ENCODE measurements at regions not wholly inside any gene's neighbourhood (a gene's known extent, or its start where the extent isn't known, plus 50 kb on each side); places are given as distances from the start of the nearest gene placed in this dataset.

DNA sequence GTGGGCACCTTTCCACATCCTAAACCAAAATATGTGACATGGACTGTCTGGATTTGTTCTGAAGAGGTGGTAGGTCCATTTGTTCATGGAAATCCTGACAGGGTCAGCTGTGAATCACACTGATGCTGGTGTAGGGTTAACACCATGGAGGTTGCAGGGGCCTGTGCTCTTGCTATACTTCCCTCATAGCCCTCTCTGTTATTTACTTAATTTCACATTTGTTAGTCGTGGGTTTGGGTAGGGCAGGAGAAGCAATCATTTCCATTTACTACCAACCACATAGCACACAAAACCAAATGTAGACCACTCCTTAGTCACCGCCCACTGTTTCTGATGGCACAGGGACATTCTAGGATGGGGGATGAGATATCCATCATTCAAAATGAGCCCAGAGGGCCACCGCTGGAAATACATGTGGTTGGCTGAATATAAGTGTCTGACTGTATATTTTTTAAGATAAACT, 61.8 kb upstream of the POU2F1 start:
- Histone ChIP-seq H4K20me1 (ENCODE audit: low read depth) (no peaks in the 10 kb centered on the region), H3K79me2 (ENCODE audit: low read depth) (no peaks in the 10 kb centered on the region), H3K4me2 (no peak overlapping the region), H2AFZ (replicated peaks) (no peak overlapping the region), H3K9ac (no peak overlapping the region), H3F3A (ENCODE audit: low read depth) (no peaks in the 10 kb centered on the region), H3K9me3 (ENCODE audit: low read depth) (no peaks in the 10 kb centered on the region), H3K4me1 (peaks cover 24% of the 10 kb centered on the region), H3K27ac (no peak overlapping the region), H3K27me3 (no peaks in the 10 kb centered on the region), H3K36me3 (no peaks in the 10 kb centered on the region), H3K4me3 (no peak overlapping the region)
- no peak overlapping the region for H3K27ac Mint-ChIP-seq
- peaks cover 3% of the 10 kb centered on the region for H3K9me3 Mint-ChIP-seq
- TF ChIP-seq EZH2phosphoT487 (IDR thresholded peaks at IDR 0.05) (no peak), EZH2 (IDR thresholded peaks at IDR 0.05) (no peak)
- TF ChIP-seq, protein P1, sequence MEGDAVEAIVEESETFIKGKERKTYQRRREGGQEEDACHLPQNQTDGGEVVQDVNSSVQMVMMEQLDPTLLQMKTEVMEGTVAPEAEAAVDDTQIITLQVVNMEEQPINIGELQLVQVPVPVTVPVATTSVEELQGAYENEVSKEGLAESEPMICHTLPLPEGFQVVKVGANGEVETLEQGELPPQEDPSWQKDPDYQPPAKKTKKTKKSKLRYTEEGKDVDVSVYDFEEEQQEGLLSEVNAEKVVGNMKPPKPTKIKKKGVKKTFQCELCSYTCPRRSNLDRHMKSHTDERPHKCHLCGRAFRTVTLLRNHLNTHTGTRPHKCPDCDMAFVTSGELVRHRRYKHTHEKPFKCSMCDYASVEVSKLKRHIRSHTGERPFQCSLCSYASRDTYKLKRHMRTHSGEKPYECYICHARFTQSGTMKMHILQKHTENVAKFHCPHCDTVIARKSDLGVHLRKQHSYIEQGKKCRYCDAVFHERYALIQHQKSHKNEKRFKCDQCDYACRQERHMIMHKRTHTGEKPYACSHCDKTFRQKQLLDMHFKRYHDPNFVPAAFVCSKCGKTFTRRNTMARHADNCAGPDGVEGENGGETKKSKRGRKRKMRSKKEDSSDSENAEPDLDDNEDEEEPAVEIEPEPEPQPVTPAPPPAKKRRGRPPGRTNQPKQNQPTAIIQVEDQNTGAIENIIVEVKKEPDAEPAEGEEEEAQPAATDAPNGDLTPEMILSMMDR (IDR thresholded peaks at IDR 0.05), result no peak
- peaks cover 36% of the 10 kb centered on the region for H3K36me3 Mint-ChIP-seq
- H3K27me3 Mint-ChIP-seq (ENCODE audit: insufficient read depth, low read depth), result no peaks in the 10 kb centered on the region
- H3K4me3 Mint-ChIP-seq, result no peak overlapping the region
- H3K4me1 Mint-ChIP-seq, result peaks cover 29% of the 10 kb centered on the region
- DNase-seq (ENCODE audit: low spot score), result no peak

DNA sequence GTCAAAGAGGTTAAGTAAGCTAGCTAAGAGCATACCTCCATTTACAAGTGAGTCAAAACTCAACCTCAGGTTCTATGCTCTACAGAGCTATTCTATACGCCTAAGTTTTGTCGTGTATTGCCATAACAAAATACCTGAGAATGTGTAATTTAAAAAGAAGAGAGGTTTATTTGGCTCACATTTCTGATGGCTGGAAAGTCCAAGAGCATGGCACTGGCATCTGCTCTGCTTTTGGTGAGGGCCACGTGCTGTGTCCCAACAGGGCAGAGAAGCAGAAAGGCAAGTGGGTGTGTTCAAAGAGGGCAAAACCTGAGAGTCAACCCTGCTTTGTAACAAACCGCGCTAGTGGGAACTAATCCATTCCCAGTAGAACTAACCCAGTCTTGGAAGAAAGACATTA, 60.9 kb upstream of the POU2F1 start:
- H3K36me3 ChIP-seq, result no peaks in the 10 kb centered on the region
- H3K27me3 ChIP-seq, result no peaks in the 10 kb centered on the region
- peaks cover 31% of the 10 kb centered on the region for H3K36me3 Mint-ChIP-seq
- no peaks in the 10 kb centered on the region for H4K20me1 ChIP-seq (ENCODE audit: low read depth)
- no peaks in the 10 kb centered on the region for H3K9me3 ChIP-seq (ENCODE audit: low read depth)
- TF ChIP-seq EZH2 (IDR thresholded peaks at IDR 0.05), result no peak
- no peak for TF ChIP-seq EZH2phosphoT487 (IDR thresholded peaks at IDR 0.05)
- TF ChIP-seq, protein P1 (IDR thresholded peaks at IDR 0.05), result no peak
- H3F3A ChIP-seq (ENCODE audit: low read depth), result no peaks in the 10 kb centered on the region
- H3K9ac ChIP-seq, result no peak overlapping the region
- no peak overlapping the region for H2AFZ ChIP-seq (replicated peaks)
- no peak overlapping the region for H3K27ac ChIP-seq
- H3K4me3 Mint-ChIP-seq, result no peak overlapping the region
- no peak overlapping the region for H3K4me3 ChIP-seq
- peaks cover 39% of the 10 kb centered on the region for H3K4me1 Mint-ChIP-seq
- no peak overlapping the region for H3K4me2 ChIP-seq
- no peaks in the 10 kb centered on the region for H3K27me3 Mint-ChIP-seq (ENCODE audit: insufficient read depth, low read depth)
- no peak overlapping the region for H3K27ac Mint-ChIP-seq
- DNase-seq (ENCODE audit: low spot score), result no peak
- peaks cover 28% of the 10 kb centered on the region for H3K4me1 ChIP-seq
- peaks cover 3% of the 10 kb centered on the region for H3K9me3 Mint-ChIP-seq
- peaks cover 1% of the 10 kb centered on the region for H3K79me2 ChIP-seq (ENCODE audit: low read depth)

DNA sequence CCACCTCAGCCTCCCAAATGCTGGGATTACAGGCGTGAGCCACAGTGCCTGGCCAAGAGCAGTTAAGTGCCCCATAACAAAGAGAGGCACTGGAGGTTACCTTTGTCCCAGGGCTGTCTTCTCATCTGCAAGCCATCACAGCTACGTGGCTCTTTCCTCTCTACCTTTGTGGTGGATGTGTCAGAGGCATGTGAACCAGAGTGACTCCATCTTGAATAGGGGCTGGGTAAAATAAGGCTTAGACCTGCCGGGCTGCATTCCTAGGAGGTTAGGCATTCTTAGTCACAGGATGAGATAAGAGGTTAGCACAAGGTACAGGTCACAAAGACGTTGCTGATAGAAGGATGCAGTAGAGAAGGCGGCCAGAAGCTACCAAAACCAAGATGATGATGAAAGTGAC, 59.4 kb upstream of the POU2F1 start:
- no peaks in the 10 kb centered on the region for H3K27me3 Mint-ChIP-seq (ENCODE audit: insufficient read depth, low read depth)
- H3K79me2 ChIP-seq (ENCODE audit: low read depth), result peaks cover 6% of the 10 kb centered on the region
- no peak overlapping the region for H3K27ac ChIP-seq
- H3K4me2 ChIP-seq, result no peak overlapping the region
- H3K27me3 ChIP-seq, result no peaks in the 10 kb centered on the region
- H3K9ac ChIP-seq, result no peak overlapping the region
- H3K36me3 Mint-ChIP-seq, result peaks cover 29% of the 10 kb centered on the region
- peaks cover 41% of the 10 kb centered on the region for H3K4me1 ChIP-seq
- DNase-seq (ENCODE audit: low spot score), result no peak
- H3K36me3 ChIP-seq, result no peaks in the 10 kb centered on the region
- H3F3A ChIP-seq (ENCODE audit: low read depth), result peaks cover 7% of the 10 kb centered on the region
- H2AFZ ChIP-seq (replicated peaks), result no peak overlapping the region
- peaks cover 3% of the 10 kb centered on the region for H3K9me3 Mint-ChIP-seq
- no peak overlapping the region for H3K4me3 Mint-ChIP-seq
- H3K4me3 ChIP-seq, result no peak overlapping the region
- H4K20me1 ChIP-seq (ENCODE audit: low read depth), result no peaks in the 10 kb centered on the region
- H3K4me1 Mint-ChIP-seq, result peaks cover 51% of the 10 kb centered on the region
- no peaks in the 10 kb centered on the region for H3K9me3 ChIP-seq (ENCODE audit: low read depth)
- no peak overlapping the region for H3K27ac Mint-ChIP-seq
- TF ChIP-seq EZH2 (IDR thresholded peaks at IDR 0.05), result no peak

- Histone ChIP-seq H3K79me2 (ENCODE audit: low read depth) (peaks cover 6% of the 10 kb centered on the region), H4K20me1 (ENCODE audit: low read depth) (no peaks in the 10 kb centered on the region), H3K4me1 (peaks cover 46% of the 10 kb centered on the region), H3K9ac (no peak overlapping the region), H3F3A (ENCODE audit: low read depth) (peaks cover 7% of the 10 kb centered on the region), H3K27me3 (no peaks in the 10 kb centered on the region), H2AFZ (replicated peaks) (no peak overlapping the region), H3K36me3 (no peaks in the 10 kb centered on the region), H3K27ac (no peak overlapping the region), H3K4me3 (no peak overlapping the region), H3K9me3 (ENCODE audit: low read depth) (no peaks in the 10 kb centered on the region), H3K4me2 (no peak overlapping the region)
- DNase-seq (ENCODE audit: low spot score), result no peak
- Mint-ChIP-seq H3K27ac (peak overlapping the region; percentile 5), H3K4me1 (peaks cover 56% of the 10 kb centered on the region), H3K9me3 (peaks cover 3% of the 10 kb centered on the region), H3K4me3 (no peak overlapping the region), H3K36me3 (peaks cover 29% of the 10 kb centered on the region), H3K27me3 (ENCODE audit: insufficient read depth, low read depth) (no peaks in the 10 kb centered on the region)
- TF ChIP-seq, protein P1 (IDR thresholded peaks at IDR 0.05), result no peak
- TF ChIP-seq EZH2phosphoT487 (IDR thresholded peaks at IDR 0.05), result no peak
Measured at GRCh38 chr1:167161762-167162161, 58.9 kb upstream of the POU2F1 start.

All from neural progenitor cell (in vitro differentiated cells).